NCI-H345 treated with DMSO at 0.1 percent for 48 hours (cell line): ENCODE measurements at regions not wholly inside any gene's neighbourhood (a gene's known extent, or its start where the extent isn't known, plus 50 kb on each side); places are given as distances from the start of the nearest gene placed in this dataset.

Experiments used
- DNase-seq: peaks from one replicate; lab custom pipeline; 2025; ENCODE audit not compliant: unreplicated experiment; lab: John Stamatoyannopoulos, UW

- no peak for DNase-seq
These were observed 212.3 kb upstream of the HEY2 start for GRCh38 chr6:125537090-125537489.

DNA sequence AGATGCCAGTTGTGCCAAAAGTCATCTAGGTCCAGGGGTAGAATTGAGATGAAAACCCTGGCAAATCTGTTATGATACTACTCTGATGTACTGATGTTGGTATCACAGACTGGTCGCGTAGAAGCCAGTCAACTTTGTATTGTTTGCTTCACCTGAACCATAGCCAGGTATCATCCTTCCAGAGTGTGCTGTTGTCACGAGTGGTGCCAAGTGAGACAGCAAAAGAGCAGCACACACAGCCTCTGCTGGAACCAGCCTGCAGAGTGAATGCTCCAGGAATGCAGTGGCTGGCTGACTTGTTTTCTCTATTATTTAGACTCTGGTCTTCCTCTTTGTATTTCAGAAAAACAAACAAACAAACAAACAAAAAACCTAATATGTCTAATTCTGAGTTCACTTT lies 209.5 kb upstream of the HEY2 start:
- no peak for DNase-seq

DNA sequence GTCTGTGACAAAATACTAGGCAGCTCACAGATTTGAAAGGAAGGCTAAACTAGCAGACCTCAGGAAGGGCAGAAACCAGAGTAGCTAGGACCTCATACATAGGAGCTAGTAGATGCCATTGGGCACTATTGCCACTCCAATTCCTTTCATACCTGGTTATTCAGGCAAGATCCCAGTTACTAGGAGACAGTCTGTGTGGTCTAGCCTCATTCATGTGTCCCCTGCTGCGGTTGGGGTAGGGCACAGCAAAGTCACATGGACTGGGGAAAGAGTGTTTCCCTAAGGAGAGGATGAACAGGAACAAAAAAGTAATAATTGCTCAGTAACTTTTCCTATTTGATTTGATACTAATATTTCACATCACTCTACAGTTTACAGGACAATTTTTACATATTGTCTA lies 204.6 kb upstream of the HEY2 start:
- DNase-seq, result no peak

GRCh38 chr6:125546841-125547251 lies 202.6 kb upstream of the HEY2 start:
- no peak for DNase-seq

DNA sequence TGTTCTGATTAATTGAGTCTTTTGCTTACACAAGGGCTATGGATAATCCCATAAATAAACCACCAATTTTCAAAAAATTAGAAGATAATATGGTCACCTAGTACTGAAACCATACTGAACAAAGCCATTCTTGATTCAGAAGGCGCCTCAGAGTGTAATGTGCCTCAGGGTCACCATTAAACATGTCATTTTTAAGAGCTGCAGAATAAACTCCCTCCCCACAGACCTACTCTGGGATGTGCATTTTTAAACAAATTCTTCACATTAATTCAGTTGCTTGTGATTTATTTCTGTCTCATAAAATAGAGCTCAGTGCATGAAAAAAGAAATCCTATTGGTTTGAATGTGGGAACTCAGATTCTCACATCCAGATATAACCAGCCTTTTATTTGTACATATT lies 202.1 kb upstream of the HEY2 start:
- DNase-seq, result no peak

DNA sequence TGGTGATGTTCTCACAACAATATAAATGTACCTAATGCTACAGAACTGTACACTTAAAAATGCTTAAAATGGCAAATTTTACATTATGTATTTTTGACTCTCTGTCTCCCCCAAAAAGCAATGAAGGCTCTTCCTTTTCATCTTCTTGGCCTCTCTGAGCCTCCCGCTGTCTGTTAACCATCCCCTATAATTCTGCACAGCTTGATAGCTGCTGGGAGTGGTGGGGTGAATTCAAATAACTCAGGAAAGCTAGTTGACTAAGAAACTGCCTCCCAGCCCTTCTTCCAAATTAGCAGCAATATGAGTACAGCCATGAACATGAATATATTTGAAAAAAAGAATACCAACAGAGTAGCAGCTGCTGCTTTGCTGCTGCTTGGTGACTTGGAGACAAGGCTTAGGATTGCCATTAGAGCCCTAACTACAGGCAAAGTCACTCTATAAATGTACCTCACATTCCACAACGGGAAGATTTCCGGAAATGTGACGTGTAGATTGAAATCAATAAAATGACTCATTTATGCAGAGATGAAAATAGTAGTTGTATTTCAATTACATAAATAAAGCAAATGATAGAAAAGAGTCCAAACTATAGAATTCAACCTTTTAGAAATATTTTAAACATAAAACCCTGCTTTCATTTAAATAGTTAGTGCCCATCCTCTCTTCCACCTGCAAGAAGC lies 200.1 kb upstream of the HEY2 start:
- DNase-seq, result no peak

DNA sequence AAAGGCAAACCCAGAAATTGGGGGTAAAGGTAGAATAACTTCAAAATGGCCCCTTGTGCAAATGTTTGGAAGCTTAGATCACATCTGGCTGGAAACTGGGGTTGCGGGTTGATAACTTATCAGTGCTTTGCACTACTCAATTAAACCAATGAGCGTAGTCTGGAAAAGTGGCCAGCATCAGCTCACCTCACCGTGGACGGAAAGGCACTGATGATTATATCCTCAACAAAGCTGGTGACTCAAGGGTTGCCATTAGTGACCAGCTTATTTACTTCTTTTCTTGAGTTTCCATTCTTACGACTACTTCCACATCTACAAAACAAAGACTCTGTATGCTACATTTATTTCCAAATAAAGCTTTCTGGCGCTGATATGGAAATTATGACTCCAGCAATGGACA lies 198.5 kb upstream of the HEY2 start:
- DNase-seq, result no peak

DNA sequence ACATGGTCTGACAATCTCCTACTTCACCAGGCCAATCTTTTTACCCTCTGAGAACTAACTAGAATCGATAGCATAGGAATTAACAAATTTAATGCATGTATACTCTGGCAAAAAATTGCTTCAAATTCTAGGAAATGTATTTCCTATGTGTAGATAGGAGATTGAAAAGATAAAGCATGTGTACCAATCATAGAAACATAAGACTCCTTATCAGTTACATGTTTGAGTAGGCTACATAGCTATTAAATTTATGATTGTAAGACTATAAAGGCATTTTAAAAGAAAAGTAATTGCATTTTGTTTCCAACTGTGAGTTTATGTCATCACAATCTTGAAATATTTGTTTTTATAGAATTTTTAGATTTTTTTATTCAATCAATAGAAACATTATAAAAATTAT lies 196.6 kb upstream of the HEY2 start:
- DNase-seq, result no peak

GRCh38 chr6:125554456-125554855 lies 195.0 kb upstream of the HEY2 start:
- no peak for DNase-seq

GRCh38 chr6:125558241-125558843 lies 191.1 kb upstream of the HEY2 start:
- no peak for DNase-seq

- DNase-seq, result no peak
These were observed 190.5 kb upstream of the HEY2 start for GRCh38 chr6:125558907-125559306.

GRCh38 chr6:125562156-125562555 lies 187.3 kb upstream of the HEY2 start:
- no peak for DNase-seq

DNA sequence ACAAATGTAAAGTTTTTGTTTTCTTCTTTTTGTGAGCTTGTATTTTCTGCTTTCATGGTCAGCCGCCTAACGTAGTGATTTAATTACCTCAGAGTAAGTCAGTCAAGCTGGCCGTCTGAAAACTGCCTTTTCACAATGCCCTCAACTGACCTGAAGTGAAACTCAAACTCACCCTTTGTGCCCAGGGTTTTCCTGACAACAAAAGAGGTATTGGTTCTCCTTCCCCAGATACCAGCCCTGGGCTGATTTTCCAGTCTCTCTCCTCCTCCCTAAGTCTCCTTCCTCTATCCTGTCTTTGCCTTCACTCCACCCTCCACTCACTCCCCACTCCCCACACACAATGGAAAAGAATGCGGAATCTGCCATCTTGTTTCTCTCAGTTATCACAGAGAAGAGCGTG lies 184.5 kb upstream of the HEY2 start:
- no peak for DNase-seq

DNA sequence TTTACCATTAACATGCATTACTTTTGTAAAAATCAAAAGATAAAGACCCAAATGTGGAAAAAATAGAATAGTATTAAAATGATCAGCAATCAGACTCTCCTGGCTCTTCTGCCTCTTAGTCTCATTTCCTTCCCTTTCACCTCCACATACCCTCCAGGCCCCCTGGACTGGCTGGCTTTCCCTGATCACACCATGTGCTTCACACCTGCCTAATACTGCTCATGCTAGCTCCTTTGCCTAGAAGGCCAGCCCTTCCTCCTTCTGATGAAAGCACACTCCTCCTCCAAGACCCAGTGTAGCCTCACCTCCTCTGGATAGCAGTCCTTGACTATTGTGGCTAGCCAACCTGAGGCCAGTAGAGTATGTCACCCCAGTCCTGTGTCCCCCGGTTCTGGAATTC lies 182.0 kb upstream of the HEY2 start:
- DNase-seq, result no peak

GRCh38 chr6:125568609-125569008 lies 180.8 kb upstream of the HEY2 start:
- no peak for DNase-seq

DNA sequence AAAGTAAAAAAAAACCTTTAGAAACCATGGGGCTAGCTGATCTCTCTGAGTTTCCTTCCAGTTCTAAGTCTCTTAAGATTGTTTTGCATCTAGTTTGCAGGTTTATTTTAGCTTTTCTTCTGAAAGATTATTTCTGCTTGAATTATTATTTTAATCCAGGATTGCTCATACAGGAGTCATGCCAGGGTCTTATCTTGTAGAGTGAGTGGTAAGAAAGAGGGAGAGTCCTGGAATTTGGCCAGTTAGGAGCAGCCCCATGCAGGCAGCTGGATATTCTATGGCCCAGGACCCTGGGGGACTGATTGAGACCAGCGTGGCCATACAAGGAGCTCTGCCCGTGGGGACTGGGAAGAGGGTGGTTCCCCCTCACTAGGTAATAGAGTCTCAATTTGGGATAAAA lies 178.9 kb upstream of the HEY2 start:
- no peak for DNase-seq

- no peak for DNase-seq
These were observed 178.2 kb upstream of the HEY2 start for GRCh38 chr6:125571207-125571755.

DNA sequence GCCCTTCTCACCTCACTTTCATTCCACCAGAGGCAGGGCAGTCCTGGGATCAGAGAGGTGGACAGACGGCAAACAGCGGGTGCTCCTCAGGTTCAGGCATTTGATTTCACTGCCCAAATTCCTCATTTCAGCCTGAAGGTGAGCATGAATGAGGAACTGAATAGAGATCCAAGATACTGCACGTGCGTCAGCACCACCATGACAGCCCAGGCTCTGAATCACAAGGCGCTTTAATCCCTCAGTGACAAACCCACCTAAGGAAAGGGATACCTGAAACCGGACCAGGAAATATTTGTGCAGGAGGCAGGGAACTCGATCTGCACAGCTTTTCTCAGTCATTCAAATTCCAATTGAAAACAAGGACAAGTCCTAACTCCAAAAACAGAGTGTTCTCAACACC lies 174.8 kb upstream of the HEY2 start:
- DNase-seq, result no peak

GRCh38 chr6:125577124-125577662 lies 172.2 kb upstream of the HEY2 start:
- no peak for DNase-seq

GRCh38 chr6:125584468-125584939 lies 164.9 kb upstream of the HEY2 start:
- DNase-seq, result peak; percentile 68

- no peak for DNase-seq
These were observed 164.0 kb upstream of the HEY2 start for GRCh38 chr6:125585470-125585869.

DNA sequence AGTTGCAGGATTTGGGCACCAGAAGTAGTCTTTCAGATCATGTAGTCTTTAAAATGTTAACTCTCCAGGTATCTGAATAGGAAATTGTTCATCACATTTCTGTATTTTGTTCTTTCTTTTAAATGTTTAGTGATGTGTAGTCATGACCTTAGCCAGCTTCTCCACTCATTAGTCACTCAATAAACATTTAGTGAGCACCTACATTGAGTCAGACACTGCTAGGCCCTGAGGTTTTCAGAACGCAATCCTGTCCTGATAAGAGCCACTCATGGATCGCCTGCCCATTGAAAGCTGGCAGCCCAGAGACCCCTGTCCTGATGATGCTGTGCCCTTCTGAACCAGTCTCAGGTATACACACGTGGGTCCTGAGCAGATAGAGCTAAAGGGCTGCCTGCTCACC lies 163.4 kb upstream of the HEY2 start:
- no peak for DNase-seq
